ENCODE measurements at regions not wholly inside any gene's neighbourhood (a gene's known extent, or its start where the extent isn't known, plus 50 kb on each side); places are given as distances from the start of the nearest gene placed in this dataset.

DNA sequence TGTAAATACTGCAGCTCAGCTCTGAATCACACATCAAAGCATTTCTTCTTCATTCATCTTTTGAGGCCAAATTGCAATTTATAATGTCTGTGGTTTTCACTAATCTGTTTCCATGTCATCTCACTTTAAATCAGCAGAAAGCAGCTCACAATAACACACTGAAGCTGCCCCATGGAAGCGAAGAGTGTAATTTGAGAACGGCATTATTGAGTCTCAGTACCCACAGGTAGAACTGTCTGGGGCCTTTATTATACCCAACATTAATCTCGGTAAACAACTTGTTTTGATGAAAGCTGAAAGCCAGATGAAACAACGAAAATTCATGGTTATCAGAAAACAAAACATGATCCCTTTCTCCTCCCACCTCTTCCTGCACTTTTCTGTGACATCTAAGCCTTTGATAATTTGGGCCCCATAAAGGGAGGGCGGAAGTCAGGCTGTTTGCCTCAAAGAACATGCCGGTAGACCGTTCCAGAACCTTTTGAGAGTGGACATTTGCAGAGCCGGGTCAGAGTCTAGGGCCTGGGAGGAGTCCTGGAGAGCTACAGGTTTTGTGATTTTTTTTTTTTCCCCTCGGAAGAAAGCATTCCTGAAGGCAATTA, 68.2 kb upstream of the SESN3 start:
- DNase-seq: no peak

GRCh38 chr11:95297680-95298452, 66.9 kb upstream of the SESN3 start:
- no peak for DNase-seq

DNA sequence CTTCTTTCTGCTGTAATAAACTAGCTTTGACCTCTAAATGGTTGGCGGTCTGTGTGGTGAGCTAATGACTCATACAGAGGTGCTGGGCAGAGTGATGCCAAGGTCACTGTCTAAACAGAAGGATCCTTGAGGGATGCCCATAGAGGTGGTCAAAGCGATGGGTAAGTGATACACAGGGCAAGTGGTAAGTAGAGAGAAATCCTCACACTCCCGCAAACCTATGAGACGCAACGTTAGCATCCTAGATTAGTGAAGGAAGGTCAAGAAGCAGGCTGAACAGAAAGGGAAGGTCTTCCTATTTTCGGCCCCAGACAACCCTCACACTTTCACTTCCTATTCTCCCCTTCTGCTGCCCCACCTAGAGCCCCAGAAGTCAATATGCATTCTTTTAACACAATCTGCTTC, 65.6 kb upstream of the SESN3 start:
- DNase-seq: peak; percentile 36 to 40 (median 37)

GRCh38 chr11:95296165-95296564, 65.2 kb upstream of the SESN3 start:
- no peak for DNase-seq

- DNase-seq: no peak
Observed at GRCh38 chr11:95295382-95296149, 64.6 kb upstream of the SESN3 start.

- DNase-seq: no peak
Observed at GRCh38 chr11:95294701-95295100, 63.7 kb upstream of the SESN3 start.

GRCh38 chr11:95293116-95293515, 62.1 kb upstream of the SESN3 start:
- DNase-seq: no peak

DNA sequence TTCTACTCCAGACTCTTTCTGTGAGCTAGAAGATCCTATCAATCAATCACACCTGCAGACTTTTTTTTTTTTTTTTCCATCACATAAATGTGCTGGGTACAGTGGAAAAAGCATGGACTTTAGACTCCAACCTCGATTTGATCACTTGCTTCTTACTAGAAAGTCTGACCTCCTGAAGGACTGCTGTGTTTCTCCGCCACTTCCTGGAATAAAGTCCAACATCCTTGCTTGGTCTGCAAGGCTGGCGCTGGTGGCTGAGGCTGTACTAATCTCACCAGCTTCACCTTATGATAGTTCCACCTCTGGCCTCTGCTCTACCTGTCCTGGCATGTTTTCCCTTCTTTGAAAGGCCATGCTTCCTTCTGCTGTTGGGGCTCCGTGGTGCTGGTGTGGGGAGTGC, 60.9 kb upstream of the SESN3 start:
- DNase-seq: no peak

DNA sequence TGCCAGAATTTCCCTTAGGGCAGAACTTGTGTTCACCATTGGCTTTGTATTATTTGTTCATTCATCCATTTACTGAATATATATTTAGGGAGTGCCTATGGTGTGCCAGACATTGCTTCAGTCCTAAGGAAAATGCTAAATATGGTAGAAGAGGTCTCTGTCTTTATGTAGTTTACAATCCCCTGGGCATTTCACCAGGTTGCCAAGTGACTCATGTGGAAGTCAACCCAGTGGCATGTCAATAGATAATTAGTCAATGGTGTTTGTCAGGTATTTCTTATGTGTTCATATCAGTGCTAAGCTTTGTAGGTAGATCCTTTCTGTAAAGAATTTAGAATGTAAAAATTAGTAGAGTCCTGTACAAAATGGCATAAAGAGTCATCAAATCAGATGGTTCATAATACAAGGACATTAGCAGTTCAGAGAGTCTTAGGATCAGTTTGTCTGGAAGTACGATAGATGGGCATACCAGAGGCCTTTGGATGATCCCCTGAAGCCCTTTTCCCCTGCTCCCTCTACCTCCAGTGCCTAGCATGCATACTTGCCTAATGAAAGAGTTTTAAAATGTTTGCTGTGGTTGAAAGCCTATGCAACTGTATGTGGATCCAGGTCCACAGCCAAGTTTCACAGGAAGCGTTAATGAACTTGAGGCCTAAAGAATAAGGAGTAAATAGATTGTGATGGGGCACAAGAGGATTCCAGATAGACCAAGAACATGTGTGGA, 58.5 kb upstream of the SESN3 start:
- no peak for DNase-seq

DNA sequence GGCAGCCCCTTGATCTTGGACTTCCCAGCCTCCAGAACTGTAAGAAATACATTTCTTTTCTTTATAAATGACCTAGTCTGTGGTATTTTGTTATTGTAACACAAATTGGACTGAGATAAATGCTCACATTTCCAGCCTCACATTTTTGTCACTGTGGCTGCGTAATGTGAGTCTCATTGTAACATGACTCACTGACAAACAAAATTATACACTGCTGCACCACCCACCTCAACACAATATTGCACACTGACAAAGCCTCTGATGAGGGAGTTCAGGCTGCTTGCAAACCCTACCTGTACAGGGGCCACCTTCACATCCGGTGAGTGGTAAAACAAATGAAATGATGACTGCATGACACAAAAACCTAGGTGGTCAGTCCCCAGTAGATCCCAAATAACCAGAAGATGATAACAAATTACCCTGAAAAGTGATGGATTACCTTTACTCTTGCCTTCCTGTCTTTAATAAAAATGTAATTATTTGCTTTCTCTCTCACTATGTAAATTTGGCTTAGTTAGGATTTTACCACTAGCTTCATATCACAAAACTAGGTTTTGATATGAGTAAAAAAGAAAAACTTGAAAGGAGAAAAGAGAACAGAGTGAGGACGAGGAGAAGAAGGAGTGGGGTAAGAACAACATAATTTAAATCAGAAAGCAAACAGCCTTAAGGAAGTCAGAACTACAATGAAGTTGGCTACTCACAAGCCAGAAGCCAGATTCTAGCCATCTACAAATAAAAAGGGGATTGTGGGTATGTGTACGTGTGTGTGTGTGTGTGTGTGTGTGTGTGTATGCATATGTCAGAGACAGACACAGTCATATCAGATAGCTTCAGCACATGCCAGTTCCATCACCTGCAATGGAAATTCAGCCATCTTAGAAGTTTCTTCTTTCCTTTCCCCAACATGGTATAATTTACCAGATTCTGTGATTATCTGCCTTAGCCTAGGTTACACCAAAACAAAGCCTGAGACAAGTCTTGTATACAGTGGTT, 53.4 kb upstream of the SESN3 start:
- DNase-seq: no peak

DNA sequence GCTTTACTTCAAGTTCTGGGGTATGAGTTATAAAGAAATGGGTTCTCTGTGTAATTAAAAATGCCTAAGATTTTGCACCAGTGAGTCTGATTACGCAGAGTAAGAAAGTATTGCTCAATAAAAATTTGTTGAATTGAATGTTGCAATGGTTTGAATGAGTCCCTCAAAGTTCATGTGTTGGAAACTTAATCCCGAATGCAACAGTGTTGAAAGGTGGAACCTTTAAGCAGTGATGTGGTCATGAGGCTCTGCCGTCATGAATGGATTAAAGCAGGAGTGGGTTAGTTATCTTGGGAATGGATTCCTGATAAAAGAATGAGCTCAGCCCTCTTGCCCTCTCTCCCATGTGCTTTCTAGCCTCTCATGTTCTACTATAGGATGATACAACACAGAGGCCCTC, 52.6 kb upstream of the SESN3 start:
- DNase-seq: peak; percentile 11 to 52 (median 43)

DNA sequence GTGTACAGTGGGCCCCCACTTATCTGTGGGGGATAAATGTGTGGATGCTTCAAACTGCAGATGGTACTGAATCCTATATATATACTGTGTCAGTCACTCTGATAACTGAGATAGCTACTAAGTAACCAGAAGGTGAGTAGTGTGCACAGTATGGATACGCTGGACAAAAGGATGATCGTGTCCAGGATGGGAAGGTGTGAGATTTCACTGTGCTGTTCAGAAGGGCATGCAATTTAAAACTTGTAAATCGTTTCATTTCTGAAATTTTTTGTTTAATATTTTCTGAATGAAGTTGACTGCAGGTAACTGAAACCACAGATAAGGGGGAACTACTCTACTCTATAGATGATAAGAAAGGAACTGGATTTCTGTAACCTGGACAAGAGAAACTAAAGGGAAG, 52.1 kb upstream of the SESN3 start:
- DNase-seq: no peak

DNA sequence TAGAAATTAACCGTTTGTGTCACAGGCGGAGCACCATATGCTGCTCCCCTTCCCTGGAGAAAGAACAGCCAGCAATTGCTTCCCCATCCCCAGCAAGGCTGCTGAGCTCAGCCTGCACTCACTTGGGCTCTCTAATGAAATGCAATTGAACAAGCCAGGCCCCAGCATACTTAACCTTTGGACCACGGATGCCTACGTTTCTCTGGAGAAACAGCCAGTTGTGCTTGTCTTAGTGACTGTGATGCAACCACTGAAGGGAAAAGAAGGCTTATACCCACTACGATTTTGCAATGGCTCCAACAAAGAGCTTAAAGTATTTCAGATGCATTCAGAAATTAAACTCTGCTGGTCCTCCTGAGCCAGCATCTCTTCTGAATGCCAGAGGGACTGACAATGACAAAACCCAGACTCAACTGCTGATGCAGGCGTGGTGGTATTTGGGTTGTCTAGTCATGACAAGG, 51.3 kb upstream of the SESN3 start:
- no peak for DNase-seq
